OCI-LY7 (cell line): ENCODE measurements at regions not wholly inside any gene's neighbourhood (a gene's known extent, or its start where the extent isn't known, plus 50 kb on each side); places are given as distances from the start of the nearest gene placed in this dataset.

Source experiments
- BruUV-seq: library from RNA; stranded (reverse); fragments of 400-500 nt; replicated peaks from 2 replicates; lab custom pipeline; 2021; lab: Mats Ljungman, UMichigan
- CTCF ChIA-PET: fragments of 300-600 bp; sonication (Branson Sonifier 250); formaldehyde crosslinking; loops from one replicate; lab custom pipeline; 2022; ENCODE audit warnings: antibody characterized with exemption; ENCODE audit not compliant: unreplicated experiment; lab: Charles Lee
- POLR2A ChIA-PET: fragments of 300-600 bp; sonication (Branson Sonifier 250); formaldehyde crosslinking; loops from one replicate; lab custom pipeline; 2022; ENCODE audit warnings: antibody characterized with exemption; lab: Charles Lee
- DNase-seq: peaks from one replicate; pipeline ENCODE4 v3.0.0-alpha.2; 2015; ENCODE audit warnings: low spot score
- H2AFZ ChIP-seq: fragments of 200-600 bp; sonication (generic), shearing (Covaris generic); 2 replicates; pipeline ENCODE4 v1.6.1; 2014; ENCODE audit warnings: mild to moderate bottlenecking, antibody characterized with exemption, low read length, moderate library complexity
- H3K27ac ChIP-seq: fragments of 200-600 bp; sonication (generic); 2 replicates; pipeline ENCODE4 v1.5.1; 2014; ENCODE audit warnings: mixed run types, low read depth, mild to moderate bottlenecking, moderate library complexity, low read length, inconsistent platforms; ENCODE audit not compliant: poor library complexity, severe bottlenecking
- H3K36me3 ChIP-seq: fragments of 200-600 bp; sonication (generic); 2 replicates; pipeline ENCODE4 v1.6.1; 2014; ENCODE audit warnings: mild to moderate bottlenecking, antibody characterized with exemption, low read length, moderate library complexity, mixed read lengths; ENCODE audit not compliant: insufficient read depth
- H3K4me1 ChIP-seq: fragments of 200-600 bp; sonication (generic); 2 replicates; pipeline ENCODE4 v1.5.1; 2014; ENCODE audit warnings: mild to moderate bottlenecking, low read length; ENCODE audit not compliant: insufficient read depth, poor library complexity, severe bottlenecking
- H3K4me2 ChIP-seq: fragments of 200-600 bp; sonication (generic); 2 replicates; pipeline ENCODE4 v1.6.1; 2014; ENCODE audit warnings: mild to moderate bottlenecking, low read length
- H3K4me3 ChIP-seq: fragments of 200-600 bp; sonication (generic); 2 replicates; pipeline ENCODE4 v1.5.1; 2014; ENCODE audit warnings: mild to moderate bottlenecking, low read depth, low read length; ENCODE audit not compliant: poor library complexity, severe bottlenecking
- H3K79me2 ChIP-seq: fragments of 200-600 bp; sonication (generic); 2 replicates; pipeline ENCODE4 v1.6.1; 2016; ENCODE audit warnings: low read depth, mild to moderate bottlenecking, low read length, moderate library complexity, mixed read lengths; ENCODE audit not compliant: insufficient read depth
- H3K9me2 ChIP-seq: fragments of 200-600 bp; sonication (generic); 2 replicates; pipeline ENCODE4 v1.6.1; 2016; ENCODE audit warnings: mild to moderate bottlenecking, low read length, mixed read lengths; ENCODE audit not compliant: insufficient read depth
- H3K9me3 ChIP-seq: fragments of 200-600 bp; sonication (generic); 2 replicates; pipeline ENCODE4 v1.6.1; 2014; ENCODE audit warnings: mild to moderate bottlenecking, mixed run types, low read length, mixed read lengths
- H4K20me1 ChIP-seq: fragments of 200-600 bp; sonication (generic); 2 replicates; pipeline ENCODE4 v1.6.1; 2014; ENCODE audit warnings: mild to moderate bottlenecking, antibody characterized with exemption, low read length, moderate library complexity, mixed read lengths; ENCODE audit not compliant: insufficient read depth
- CTCF ChIP-seq: fragments of 200-600 bp; sonication (generic); conservative IDR thresholded peaks from 2 replicates; pipeline ENCODE4 v1.5.1; 2014; ENCODE audit warnings: mild to moderate bottlenecking, antibody characterized with exemption, low read length, moderate library complexity, mixed read lengths
- EZH2phosphoT487 ChIP-seq: fragments of 200-600 bp; sonication (generic); IDR thresholded peaks from 2 replicates; pipeline ENCODE4 v1.6.1; 2018; ENCODE audit warnings: low read depth, borderline replicate concordance, mild to moderate bottlenecking, mixed run types, antibody characterized with exemption, low read length, moderate library complexity, mixed read lengths
- intact Hi-C: fragments of 100-400 bp; cut with micrococcal nuclease; formaldehyde crosslinking; loops from one replicate; pipeline ENCODE4 v1.10.0; 2022; ENCODE audit not compliant: unreplicated experiment

- Histone ChIP-seq H3K9me2 (no peaks in the 10 kb centered on the region), H3K27ac (no peak overlapping the region), H3K79me2 (no peaks in the 10 kb centered on the region), H2AFZ (no peak overlapping the region), H4K20me1 (no peaks in the 10 kb centered on the region), H3K4me2 (no peak overlapping the region), H3K4me3 (no peak overlapping the region), H3K36me3 (no peaks in the 10 kb centered on the region), H3K4me1 (no peaks in the 10 kb centered on the region), H3K9me3 (no peaks in the 10 kb centered on the region)
- ChIA-PET CTCF (no interaction called here), POLR2A (interaction anchor here (0.6 kb wide), 1 partner anchor 75 kb away, joined by 3 read pairs; no protein-coding TSS in a partner anchor)
- intact Hi-C loops, result no loop called here
- no peak for TF ChIP-seq CTCF
- no peak for TF ChIP-seq EZH2phosphoT487
- DNase-seq, result peak; percentile 30
- BruUV-seq, result no TSS peak
Observed at GRCh38 chr17:77821114-77821513, 137.4 kb upstream of the TNRC6C start.

GRCh38 chr17:77822302-77823030 is 136.0 kb upstream of the TNRC6C start:
- ChIA-PET POLR2A (no interaction called here), CTCF (no interaction called here)
- no peak overlapping the region for H2AFZ ChIP-seq
- TF ChIP-seq EZH2phosphoT487, result no peak
- no peak for TF ChIP-seq CTCF
- no peaks in the 10 kb centered on the region for H3K79me2 ChIP-seq
- no peaks in the 10 kb centered on the region for H4K20me1 ChIP-seq
- no peaks in the 10 kb centered on the region for H3K4me1 ChIP-seq
- intact Hi-C loops, result no loop called here
- H3K9me2 ChIP-seq, result no peaks in the 10 kb centered on the region
- no peaks in the 10 kb centered on the region for H3K36me3 ChIP-seq
- H3K4me3 ChIP-seq, result no peak overlapping the region
- H3K9me3 ChIP-seq, result no peaks in the 10 kb centered on the region
- DNase-seq, result no peak
- no TSS peak for BruUV-seq
- no peak overlapping the region for H3K27ac ChIP-seq
- H3K4me2 ChIP-seq, result no peak overlapping the region

- no peak for DNase-seq
- Histone ChIP-seq H3K9me2 (no peaks in the 10 kb centered on the region), H3K4me2 (no peak overlapping the region), H3K79me2 (no peaks in the 10 kb centered on the region), H3K4me1 (no peaks in the 10 kb centered on the region), H4K20me1 (no peaks in the 10 kb centered on the region), H2AFZ (no peak overlapping the region), H3K4me3 (no peak overlapping the region), H3K27ac (no peak overlapping the region), H3K36me3 (no peaks in the 10 kb centered on the region), H3K9me3 (no peaks in the 10 kb centered on the region)
- BruUV-seq, result no TSS peak
- intact Hi-C loops, result no loop called here
- TF ChIP-seq EZH2phosphoT487 (no peak), CTCF (no peak)
- ChIA-PET POLR2A (no interaction called here), CTCF (interaction anchor here (0.6 kb wide), 1 partner anchor 501 kb away, joined by 3 read pairs; no protein-coding TSS in a partner anchor)
Observed at GRCh38 chr17:77824102-77824779, 134.3 kb upstream of the TNRC6C start.
